H9 (cell line): ENCODE measurements at regions not wholly inside any gene's neighbourhood (a gene's known extent, or its start where the extent isn't known, plus 50 kb on each side); places are given as distances from the start of the nearest gene placed in this dataset.
A peak's percentile ranks its signal among the peaks of the same experiment; 100 is the strongest.

Source experiments
- DNase-seq: peaks from one replicate; pipeline ENCODE4 v3.0.0-alpha.2; 2017
- H2AFZ ChIP-seq: one replicate; pipeline ENCODE4 v1.6.1; 2013; ENCODE audit warnings: mild to moderate bottlenecking, low read length, control low read depth, moderate library complexity
- H2AK5ac ChIP-seq: 2 replicates; pipeline ENCODE4 v1.6.1; 2013; ENCODE audit warnings: low read length, control low read depth, mixed read lengths; ENCODE audit not compliant: insufficient read length
- H2BK120ac ChIP-seq: one replicate; pipeline ENCODE4 v1.6.1; 2013; ENCODE audit warnings: low read depth, mild to moderate bottlenecking, low read length, control low read depth, inconsistent platforms; ENCODE audit not compliant: poor library complexity, severe bottlenecking
- H2BK12ac ChIP-seq: 2 replicates; pipeline ENCODE4 v1.6.1; 2013; ENCODE audit warnings: low read length, control low read depth, mixed read lengths, low read depth; ENCODE audit not compliant: insufficient read length
- H2BK15ac ChIP-seq: 2 replicates; pipeline ENCODE4 v1.6.1; 2013; ENCODE audit warnings: low read depth, low read length, control low read depth
- H2BK20ac ChIP-seq: one replicate; pipeline ENCODE4 v1.6.1; 2013; ENCODE audit warnings: low read depth, mild to moderate bottlenecking, low read length, control low read depth, inconsistent platforms; ENCODE audit not compliant: poor library complexity, severe bottlenecking
- H2BK5ac ChIP-seq: 2 replicates; pipeline ENCODE4 v1.6.1; 2013; ENCODE audit warnings: low read length, control low read depth, mixed read lengths; ENCODE audit not compliant: insufficient read length
- H3K14ac ChIP-seq: 2 replicates; pipeline ENCODE4 v1.6.1; 2013; ENCODE audit warnings: low read length, control low read depth; ENCODE audit not compliant: insufficient read depth
- H3K18ac ChIP-seq: 2 replicates; pipeline ENCODE4 v1.6.1; 2013; ENCODE audit warnings: low read depth, mild to moderate bottlenecking, mixed read lengths, low read length, control low read depth; ENCODE audit not compliant: insufficient read length
- H3K23ac ChIP-seq: 2 replicates; pipeline ENCODE4 v1.6.1; 2013; ENCODE audit warnings: low read length, control low read depth, mixed read lengths, low read depth; ENCODE audit not compliant: insufficient read length
- H3K23me2 ChIP-seq: 2 replicates; pipeline ENCODE4 v1.6.1; 2013; ENCODE audit warnings: low read depth, mild to moderate bottlenecking, mixed read lengths, low read length, control low read depth; ENCODE audit not compliant: insufficient read length, poor library complexity, severe bottlenecking
- H3K27ac ChIP-seq: 2 replicates; pipeline ENCODE4 v1.5.1; 2013; ENCODE audit warnings: low read length, control low read depth, mixed read lengths, low read depth; ENCODE audit not compliant: insufficient read length
- H3K27me3 ChIP-seq: 2 replicates; pipeline ENCODE4 v1.6.1; 2013; ENCODE audit warnings: low read length, control low read depth, inconsistent platforms; ENCODE audit not compliant: insufficient read depth
- H3K4ac ChIP-seq: 2 replicates; pipeline ENCODE4 v1.6.1; 2013; ENCODE audit warnings: low read depth, mild to moderate bottlenecking, control low read depth, inconsistent platforms, low read length, moderate library complexity
- H3K4me1 ChIP-seq: 2 replicates; pipeline ENCODE4 v1.6.1; 2013; ENCODE audit warnings: low read length, control low read depth, inconsistent platforms; ENCODE audit not compliant: insufficient read depth
- H3K4me2 ChIP-seq: 2 replicates; pipeline ENCODE4 v1.6.1; 2013; ENCODE audit warnings: low read length, control low read depth, mixed read lengths; ENCODE audit not compliant: insufficient read length, insufficient read depth
- H3K56ac ChIP-seq: 2 replicates; pipeline ENCODE4 v1.6.1; 2013; ENCODE audit warnings: low read depth, mild to moderate bottlenecking, mixed read lengths, low read length, control low read depth; ENCODE audit not compliant: insufficient read length
- H3K79me1 ChIP-seq: 2 replicates; pipeline ENCODE4 v1.6.1; 2013; ENCODE audit warnings: low read depth, mild to moderate bottlenecking, moderate library complexity, low read length, control low read depth, inconsistent platforms; ENCODE audit not compliant: insufficient read depth, poor library complexity, severe bottlenecking
- H3K79me2 ChIP-seq: 2 replicates; pipeline ENCODE4 v1.6.1; 2013; ENCODE audit warnings: low read length, control low read depth, inconsistent platforms; ENCODE audit not compliant: insufficient read depth
- H3K9ac ChIP-seq: 2 replicates; pipeline ENCODE4 v1.6.1; 2013; ENCODE audit warnings: low read length, control low read depth, mixed read lengths; ENCODE audit not compliant: insufficient read length; ENCODE audit errors: extremely low read depth
- H3K9me3 ChIP-seq: one replicate; pipeline ENCODE4 v1.6.1; 2013; ENCODE audit warnings: low read depth, low read length, inconsistent platforms; ENCODE audit not compliant: control insufficient read depth
- H3T11ph ChIP-seq: one replicate; pipeline ENCODE4 v1.6.1; 2013; ENCODE audit warnings: mild to moderate bottlenecking, low read length, control low read depth, inconsistent platforms
- H4K20me1 ChIP-seq: one replicate; pipeline ENCODE4 v1.6.1; 2013; ENCODE audit not compliant: control insufficient read depth, insufficient read length, insufficient read depth
- H4K5ac ChIP-seq: 2 replicates; pipeline ENCODE4 v1.6.1; 2013; ENCODE audit warnings: low read depth, mild to moderate bottlenecking, mixed read lengths, low read length, control low read depth; ENCODE audit not compliant: insufficient read length
- H4K8ac ChIP-seq: replicated peaks from 2 replicates; pipeline ENCODE4 v1.6.1; 2013; ENCODE audit warnings: low read length, control low read depth, mixed read lengths, low read depth; ENCODE audit not compliant: insufficient read length
- H4K91ac ChIP-seq: 2 replicates; pipeline ENCODE4 v1.6.1; 2013; ENCODE audit warnings: low read depth, mild to moderate bottlenecking, moderate library complexity, mixed read lengths, low read length, control low read depth; ENCODE audit not compliant: insufficient read length
- H3K27ac Mint-ChIP-seq, 3 experiments: 2 replicates in 2 of 3; 3 replicates in 1 of 3; pipeline ENCODE4 v1.8.0; 2020 to 2021; ENCODE audit warnings: mixed read lengths in 3 of 3, mild to moderate bottlenecking in 1 of 3, moderate library complexity in 1 of 3
- H3K27me3 Mint-ChIP-seq: 2 replicates; pipeline ENCODE4 v1.8.0; 2021; ENCODE audit warnings: low read depth, mild to moderate bottlenecking, moderate library complexity, mixed read lengths
- H3K36me3 Mint-ChIP-seq, 3 experiments: 2 replicates in 2 of 3; 3 replicates in 1 of 3; pipeline ENCODE4 v1.8.0; 2020 to 2021; ENCODE audit warnings: low read depth in 3 of 3, mixed read lengths in 3 of 3; ENCODE audit not compliant: insufficient read depth in 1 of 3
- H3K4me1 Mint-ChIP-seq, 2 experiments: 2 replicates each; pipeline ENCODE4 v1.8.0; 2020; ENCODE audit warnings: mixed read lengths in 2 of 2
- H3K4me3 Mint-ChIP-seq, 2 experiments: 2 replicates in 1 of 2; 3 replicates in 1 of 2; pipeline ENCODE4 v1.8.0; 2020 to 2021; ENCODE audit warnings: mild to moderate bottlenecking in 2 of 2, mixed read lengths in 2 of 2, moderate library complexity in 1 of 2
- H3K9me3 Mint-ChIP-seq, 2 experiments: 2 replicates in 1 of 2; 3 replicates in 1 of 2; pipeline ENCODE4 v1.8.0; 2020; ENCODE audit warnings: mild to moderate bottlenecking in 2 of 2, mixed read lengths in 2 of 2, moderate library complexity in 1 of 2
- WGBS: extraction: QIAGEN DNeasy Blood & Tissue Kit; methylation state at CpG from one replicate; pipeline ENCODE4 v1.1.7; 2013; ENCODE audit warnings: missing lambda C conversion rate, low lambda C conversion rate, mixed read lengths; ENCODE audit not compliant: insufficient read length; ENCODE audit errors: extremely low coverage; 5-methylcytosine and 5-hydroxymethylcytosine counted together
- TF ChIP-seq, protein P1 (sequence below): fragments of 200-600 bp; sonication (generic); conservative IDR thresholded peaks from 3 replicates; pipeline ENCODE4 v1.8.0; 2021; ENCODE audit warnings: antibody characterized with exemption, mild to moderate bottlenecking

DNA sequence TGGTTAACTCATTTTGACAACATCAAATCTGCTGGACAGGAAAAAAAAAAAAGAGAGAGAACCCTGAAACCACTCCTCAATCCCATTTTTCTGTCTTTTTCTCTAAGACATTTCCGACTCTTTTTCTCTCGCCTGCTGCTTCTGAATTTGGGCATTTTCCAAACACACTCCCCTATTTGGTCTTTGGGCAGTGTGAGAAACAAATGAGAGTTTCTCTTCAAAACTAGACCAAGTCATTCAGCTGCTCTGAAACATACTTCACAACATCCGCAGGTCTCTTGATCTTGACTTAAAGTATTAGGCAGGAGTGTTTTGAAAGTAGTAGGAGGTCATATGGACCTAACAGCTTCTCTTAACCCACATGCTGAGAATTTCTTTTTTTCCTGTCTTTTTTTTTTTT lies 364.8 kb upstream of the ESRRG start:
- Histone ChIP-seq H3K14ac (no peak overlapping the region), H4K20me1 (no peaks in the 10 kb centered on the region), H3K27ac (no peak overlapping the region), H3K79me2 (no peaks in the 10 kb centered on the region), H4K91ac (no peak overlapping the region), H3K27me3 (peaks cover 14% of the 10 kb centered on the region; the same call in 1 of the 2 replicates), H2BK15ac (no peak overlapping the region), H2AK5ac (no peak overlapping the region), H2BK20ac (no peak overlapping the region), H3K18ac (no peak overlapping the region), H2BK5ac (no peak overlapping the region), H2BK12ac (no peak overlapping the region), H3K79me1 (no peaks in the 10 kb centered on the region), H3K56ac (no peak overlapping the region), H2AFZ (no peak overlapping the region), H3K4ac (no peak overlapping the region), H3T11ph (no peak overlapping the region), H4K5ac (no peak overlapping the region), H2BK120ac (no peak overlapping the region), H3K4me2 (peak overlapping the region; percentile 87), H3K9me3 (no peaks in the 10 kb centered on the region), H3K23ac (no peak overlapping the region), H4K8ac (no peak overlapping the region), H3K9ac (no peak overlapping the region), H3K4me1 (no peaks in the 10 kb centered on the region; the same call in 1 of the 2 replicates), H3K23me2 (peaks cover 16% of the 10 kb centered on the region)
- TF ChIP-seq, protein P1, sequence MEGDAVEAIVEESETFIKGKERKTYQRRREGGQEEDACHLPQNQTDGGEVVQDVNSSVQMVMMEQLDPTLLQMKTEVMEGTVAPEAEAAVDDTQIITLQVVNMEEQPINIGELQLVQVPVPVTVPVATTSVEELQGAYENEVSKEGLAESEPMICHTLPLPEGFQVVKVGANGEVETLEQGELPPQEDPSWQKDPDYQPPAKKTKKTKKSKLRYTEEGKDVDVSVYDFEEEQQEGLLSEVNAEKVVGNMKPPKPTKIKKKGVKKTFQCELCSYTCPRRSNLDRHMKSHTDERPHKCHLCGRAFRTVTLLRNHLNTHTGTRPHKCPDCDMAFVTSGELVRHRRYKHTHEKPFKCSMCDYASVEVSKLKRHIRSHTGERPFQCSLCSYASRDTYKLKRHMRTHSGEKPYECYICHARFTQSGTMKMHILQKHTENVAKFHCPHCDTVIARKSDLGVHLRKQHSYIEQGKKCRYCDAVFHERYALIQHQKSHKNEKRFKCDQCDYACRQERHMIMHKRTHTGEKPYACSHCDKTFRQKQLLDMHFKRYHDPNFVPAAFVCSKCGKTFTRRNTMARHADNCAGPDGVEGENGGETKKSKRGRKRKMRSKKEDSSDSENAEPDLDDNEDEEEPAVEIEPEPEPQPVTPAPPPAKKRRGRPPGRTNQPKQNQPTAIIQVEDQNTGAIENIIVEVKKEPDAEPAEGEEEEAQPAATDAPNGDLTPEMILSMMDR: no peak
- Mint-ChIP-seq H3K9me3 (no peaks in the 10 kb centered on the region; a peak in 1 of 5 replicates), H3K4me3 (peak overlapping the region in 1 of 2 experiments; percentile 87; a peak in 2 of 5 replicates), H3K36me3 (no peaks in the 10 kb centered on the region), H3K27me3 (peaks cover 70% of the 10 kb centered on the region), H3K27ac (no peak overlapping the region), H3K4me1 (peaks cover 26 to 33% of the 10 kb centered on the region in 2 experiments)
- no CpG with 5 or more reads among the region's 3 CpGs for WGBS
- DNase-seq: no peak
